SIG-M5 (cell line): ENCODE measurements at regions not wholly inside any gene's neighbourhood (a gene's known extent, or its start where the extent isn't known, plus 50 kb on each side); places are given as distances from the start of the nearest gene placed in this dataset.

Experiments
- DNase-seq: peaks from one replicate; lab custom pipeline; 2025; lab: John Stamatoyannopoulos, UW

DNA sequence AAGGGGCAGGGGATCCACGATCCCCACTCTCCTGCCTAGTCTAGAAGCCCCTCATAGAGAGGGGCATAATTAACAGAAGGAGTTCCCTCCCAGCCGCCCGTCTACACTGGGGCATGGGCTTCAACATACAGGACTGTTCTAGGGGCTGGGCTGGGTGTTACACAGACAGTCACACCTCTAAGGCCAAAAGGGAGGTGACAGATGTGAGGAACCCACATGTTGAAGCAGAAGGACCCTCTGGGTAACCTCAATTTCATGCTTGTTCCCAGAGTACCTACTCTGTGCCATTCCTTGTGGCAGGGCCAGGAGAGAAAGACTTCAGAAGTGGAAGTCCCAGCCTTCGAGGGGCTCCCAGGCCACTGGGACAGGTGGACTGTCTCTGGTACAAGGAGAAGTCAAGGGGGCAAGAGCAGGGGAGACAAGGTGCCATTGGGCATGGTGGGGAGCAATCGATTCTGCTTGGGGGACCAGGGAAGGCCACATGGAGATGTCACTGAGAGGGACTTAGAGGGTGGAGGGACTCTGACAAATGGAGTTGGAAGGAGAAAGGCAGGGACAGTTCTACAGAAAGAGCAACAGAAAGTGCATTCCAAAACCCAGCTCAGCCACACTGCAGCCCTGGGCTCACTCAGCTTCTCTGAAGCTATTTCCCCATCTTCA, 71.3 kb downstream of the CPN2 start:
- DNase-seq: no peak

DNA sequence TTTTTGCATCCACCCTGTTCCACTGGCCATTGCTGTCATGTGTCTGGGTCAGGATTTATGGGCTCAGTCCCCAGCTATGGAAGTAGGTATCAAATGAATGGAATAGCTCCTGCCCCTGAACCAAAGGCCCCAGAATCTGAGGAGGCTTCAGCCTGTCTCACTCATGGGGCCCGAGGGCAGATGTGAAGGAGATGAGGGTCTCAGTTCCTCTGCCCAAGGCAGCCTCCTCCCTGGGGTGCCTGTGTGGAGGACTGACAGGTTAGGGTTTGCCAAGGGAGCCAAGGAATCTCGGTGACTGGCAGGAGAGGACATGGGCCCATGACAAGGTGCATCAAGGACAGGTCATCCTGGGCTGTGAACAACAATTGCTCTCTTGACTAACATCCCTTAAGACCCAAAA, 70.4 kb downstream of the CPN2 start:
- no peak for DNase-seq

DNA sequence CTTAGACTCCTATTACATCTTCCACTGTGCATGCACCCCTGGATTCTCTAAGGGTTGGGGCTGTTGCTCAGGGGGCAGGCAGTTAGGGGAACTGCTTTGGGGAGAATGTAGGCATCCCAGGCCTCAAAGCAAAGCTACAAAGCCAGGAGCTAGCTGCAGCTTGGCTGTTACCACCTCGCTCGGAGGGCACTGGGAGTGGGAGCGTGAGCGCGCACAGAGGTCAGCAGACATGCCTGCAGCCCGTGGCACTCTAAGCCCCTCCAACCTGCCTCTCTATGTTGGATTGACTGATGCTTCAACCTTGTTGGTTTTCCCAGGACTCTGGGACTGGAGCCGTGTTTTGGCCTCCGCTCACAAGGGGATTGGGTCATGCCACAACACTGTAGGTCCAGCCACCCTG, 69.8 kb downstream of the CPN2 start:
- DNase-seq: no peak

DNA sequence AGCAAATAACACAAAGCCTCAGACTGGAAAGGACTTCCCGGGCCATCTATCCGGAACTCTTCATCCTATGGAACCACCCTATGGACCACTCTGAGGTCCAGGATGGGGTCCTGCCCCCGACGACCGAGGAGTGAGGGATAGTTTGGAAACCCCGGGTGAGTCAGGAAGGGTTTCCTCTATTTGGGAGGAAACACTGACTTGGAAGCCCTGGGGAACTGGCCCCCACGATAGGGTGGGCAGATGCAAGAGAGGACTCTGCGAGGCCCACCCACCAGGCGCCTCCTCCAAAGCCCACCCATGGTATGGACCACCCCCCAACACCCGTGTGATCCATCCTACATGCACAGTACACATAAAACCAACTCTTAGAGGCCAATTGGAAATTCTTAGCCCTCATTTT, 69.4 kb downstream of the CPN2 start:
- DNase-seq: no peak

DNA sequence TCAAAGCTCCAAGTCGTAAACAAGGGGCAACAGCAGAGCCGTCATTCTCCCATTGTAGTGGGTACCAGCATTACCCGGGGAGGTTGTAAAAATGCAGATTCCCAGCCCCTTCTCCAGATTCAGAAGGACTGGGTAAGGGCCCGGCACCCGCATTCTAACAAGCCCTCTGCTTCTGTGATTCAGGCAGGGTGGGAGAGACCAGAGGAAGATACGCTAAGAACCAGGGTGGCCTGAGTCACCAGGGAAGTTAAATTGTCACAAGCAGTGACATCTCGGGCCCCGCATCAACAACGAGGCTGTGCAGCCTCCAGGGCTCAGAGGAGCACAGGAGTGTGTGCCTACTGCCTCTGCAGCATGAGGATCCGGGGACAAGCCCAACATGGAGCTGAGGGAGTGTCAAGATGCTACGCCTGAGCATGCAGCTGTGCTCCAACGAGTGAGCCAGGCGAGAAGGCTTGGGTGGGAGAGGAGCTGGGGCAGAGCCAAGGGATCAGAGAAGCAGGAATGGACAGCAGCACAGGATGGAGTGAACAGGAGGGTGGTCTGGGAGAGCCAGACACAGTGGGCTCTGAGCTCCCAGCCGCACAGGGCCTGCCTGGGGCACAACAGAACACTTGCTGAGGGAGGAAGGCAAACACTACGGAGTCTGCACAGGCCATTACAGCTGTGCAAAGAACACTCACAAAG, 68.5 kb downstream of the CPN2 start:
- DNase-seq: no peak

DNA sequence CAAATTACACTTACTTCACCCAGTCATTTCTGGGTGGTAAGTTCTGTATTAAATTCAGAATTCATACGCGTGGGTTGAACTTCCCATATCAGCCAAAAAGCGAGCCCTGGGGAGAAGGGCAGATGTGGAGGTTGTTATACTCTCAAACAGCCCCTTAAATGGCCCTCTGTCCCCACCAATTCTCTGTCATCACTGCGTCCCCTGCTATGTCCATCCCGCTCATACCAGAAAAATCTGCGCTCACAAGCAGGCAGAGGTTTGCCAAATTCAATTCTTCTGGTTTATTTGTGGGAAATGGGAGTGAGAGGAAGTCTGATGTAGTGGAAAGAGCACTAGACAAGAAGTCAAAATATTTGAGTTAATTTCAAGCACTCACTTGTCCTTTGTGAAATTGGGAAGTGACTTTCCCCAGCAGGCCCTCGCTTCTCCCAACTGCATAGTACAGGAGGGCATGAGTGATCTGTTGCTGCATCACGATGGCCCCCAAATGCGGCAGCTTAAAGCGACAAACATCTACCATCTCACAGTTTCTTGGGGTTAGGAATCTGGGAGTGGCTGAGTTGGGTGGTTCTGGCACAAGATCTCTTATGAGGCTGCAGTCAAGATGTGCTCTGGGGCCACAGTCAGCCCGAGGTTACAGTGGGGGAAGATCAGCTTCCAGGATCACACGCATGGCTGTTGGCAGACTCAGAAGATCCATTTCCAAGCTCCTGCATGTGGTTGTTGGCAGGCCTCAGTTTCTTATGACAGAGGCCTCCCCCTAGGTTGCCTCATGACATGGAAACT, 67.7 kb downstream of the CPN2 start:
- no peak for DNase-seq

DNA sequence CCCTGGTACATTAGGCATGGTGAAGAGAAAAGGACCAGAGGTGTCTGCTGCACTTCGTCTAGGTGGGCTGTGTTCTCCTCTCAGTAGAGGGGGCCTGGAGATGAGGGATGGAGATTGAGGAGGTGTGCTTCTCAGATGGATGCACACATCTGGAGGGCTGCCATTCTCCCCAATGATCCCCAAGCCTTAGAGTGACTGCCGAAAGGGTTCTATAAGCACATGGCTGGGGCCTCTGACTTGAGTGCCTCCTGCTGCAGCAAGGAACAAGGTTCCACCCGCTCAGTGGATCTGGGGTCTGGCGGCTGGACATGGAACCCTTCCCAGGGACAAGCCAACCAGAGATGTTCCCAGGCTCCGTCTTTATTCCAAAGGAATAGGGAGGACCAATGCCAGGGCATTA, 66.8 kb downstream of the CPN2 start:
- DNase-seq: no peak

DNA sequence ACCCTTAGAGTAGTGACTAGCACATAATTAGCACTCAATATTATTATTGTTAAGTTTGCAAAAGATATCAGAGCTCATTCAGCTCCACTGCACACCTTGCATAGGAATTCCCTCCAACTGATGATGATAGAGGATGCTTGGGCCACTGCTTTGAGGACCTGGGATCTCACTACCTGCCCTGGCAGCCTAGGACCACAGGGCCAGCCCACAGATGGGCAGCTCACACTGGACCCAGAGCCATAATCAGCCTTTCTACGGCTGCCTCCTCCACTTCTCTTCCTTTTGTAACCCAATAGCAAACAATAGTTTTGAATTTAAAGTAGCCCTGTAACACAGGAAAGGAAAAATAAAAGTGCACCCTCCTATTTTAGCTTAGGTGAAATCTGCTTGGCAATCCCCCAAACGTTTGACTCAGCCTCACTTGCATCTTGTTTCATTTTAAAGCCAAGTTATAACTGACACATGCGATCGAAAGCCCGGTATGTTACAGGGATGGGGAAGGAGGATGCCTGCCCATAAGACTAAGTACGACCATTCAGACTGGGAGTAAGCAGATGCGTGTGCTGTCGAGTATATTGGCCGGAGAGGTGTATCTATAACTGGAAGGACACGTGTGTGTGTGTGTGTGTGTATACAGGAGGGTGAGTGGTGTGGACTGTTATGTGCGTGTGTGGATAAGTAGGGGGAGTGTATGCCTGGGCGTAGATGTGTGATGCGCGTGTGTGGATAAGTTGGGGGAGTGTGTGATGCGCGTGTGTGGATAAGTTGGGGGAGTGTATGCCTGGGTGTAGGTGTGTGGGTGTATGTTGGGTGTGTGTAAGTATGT, 65.9 kb downstream of the CPN2 start:
- DNase-seq: no peak

DNA sequence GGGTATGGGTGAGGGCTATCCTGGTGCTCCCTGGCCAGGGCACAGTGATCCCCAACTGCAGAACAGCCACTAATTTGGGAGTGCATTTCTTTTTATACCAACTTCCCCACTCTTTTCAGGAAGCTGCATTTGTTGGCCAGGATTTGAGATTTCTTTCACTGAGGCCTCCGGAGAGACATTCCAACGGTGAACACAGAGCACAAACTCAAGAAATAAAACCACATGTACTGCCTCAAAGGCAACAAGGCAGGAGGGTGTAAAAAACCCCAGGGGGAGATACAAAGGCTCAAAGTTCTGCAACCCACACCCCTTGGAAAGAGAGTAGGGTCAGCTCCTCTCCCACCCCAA, 65.3 kb downstream of the CPN2 start:
- DNase-seq: no peak

DNA sequence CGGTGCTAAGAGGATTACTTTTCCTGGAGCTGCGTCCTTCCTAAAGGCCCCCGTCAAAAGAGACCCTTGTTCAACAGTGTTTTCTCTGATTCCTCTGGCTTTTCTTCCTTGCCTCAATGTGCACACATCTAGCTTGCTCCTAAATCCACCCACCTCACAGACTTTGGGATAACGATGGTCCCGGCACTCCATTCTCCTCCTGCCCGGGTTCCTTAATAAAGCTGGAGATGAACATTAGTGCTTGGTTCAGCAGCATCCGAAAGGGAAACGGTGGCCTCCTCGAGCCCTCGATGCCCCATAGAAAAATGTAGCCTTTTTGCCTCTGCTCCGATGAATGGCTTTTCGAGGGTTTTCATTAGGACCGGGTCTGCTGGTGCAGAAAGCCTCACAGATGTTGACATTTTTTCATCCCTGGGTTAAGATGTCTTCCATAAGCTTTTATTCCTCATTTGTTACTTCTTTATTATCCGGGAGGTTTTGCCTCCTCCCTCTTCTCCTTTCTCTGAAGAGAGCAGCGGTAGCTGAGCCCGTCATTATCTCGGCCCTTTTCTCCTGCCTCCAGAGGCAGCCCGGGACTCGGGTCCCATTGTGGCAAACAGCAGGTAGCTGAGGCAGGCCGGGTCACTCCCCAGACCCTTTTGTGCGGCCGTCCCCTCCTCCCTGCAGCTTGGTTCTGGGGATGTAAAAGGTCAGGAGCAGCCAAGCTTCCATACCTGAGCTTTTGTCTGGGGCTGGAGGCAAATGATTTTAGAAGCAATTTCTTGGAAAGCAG, 64.6 kb downstream of the CPN2 start:
- DNase-seq: no peak

DNA sequence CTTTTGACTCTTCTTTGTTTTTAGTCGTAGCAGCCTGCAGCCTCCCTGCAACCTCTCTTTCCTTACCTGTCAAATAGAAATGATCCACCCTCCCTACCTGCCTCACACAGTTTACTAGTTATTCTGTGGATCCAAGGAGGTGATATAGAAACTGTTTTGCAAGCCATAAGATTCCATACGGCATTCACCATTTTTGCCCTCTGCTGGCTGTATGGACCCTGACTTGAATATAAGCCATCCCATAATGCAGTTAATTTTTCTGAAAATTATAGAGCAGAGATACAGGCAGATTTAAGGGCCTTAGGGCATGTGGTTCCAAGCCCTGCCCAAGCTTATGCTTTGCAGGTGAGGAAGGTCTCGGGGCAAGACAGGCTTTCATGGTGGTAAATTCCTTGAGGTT, 63.8 kb downstream of the CPN2 start:
- DNase-seq: no peak

DNA sequence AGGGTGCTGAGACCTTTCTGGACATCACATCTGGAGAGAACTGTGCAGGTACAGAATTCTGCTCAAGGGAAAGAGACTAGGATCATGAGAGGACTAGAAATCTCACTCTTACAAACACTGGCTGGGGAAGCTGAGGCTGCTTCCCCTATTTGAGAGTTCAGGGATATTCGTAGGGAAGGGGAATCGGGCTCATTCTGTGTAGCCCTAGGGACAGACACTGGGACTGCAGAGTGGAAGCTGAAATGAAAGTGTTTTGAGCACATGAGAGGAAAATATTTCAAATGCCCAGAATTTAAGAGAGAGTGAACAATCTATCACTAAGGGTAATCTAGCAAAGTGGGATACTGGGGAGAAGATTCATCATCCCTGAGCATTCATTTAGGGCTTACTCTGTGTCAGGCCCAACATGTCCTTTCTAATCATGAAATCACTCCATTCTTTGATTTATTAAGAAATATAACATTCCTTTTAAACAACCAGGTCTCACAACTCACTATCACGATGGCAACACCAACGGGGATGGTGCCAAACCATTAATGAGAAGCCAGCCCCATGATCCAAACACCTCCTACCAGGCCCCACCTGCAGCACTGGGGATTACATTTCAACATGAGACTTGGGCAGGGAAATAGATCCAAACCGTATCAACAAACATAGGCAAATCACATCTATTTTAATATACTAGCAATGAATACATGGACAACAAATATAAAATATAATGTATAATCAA, 63.0 kb downstream of the CPN2 start:
- no peak for DNase-seq
